BJ (cell line): ENCODE measurements at regions not wholly inside any gene's neighbourhood (a gene's known extent, or its start where the extent isn't known, plus 50 kb on each side); places are given as distances from the start of the nearest gene placed in this dataset.

ENCODE experiments used
- CTCF ChIA-PET: fragments of 350-600 bp; formaldehyde crosslinking; extraction: SDS; loops from one replicate; lab custom pipeline; 2021; ENCODE audit warnings: antibody characterized with exemption, inconsistent platforms; lab: Yijun Ruan, JAX
- POLR2A ChIA-PET: fragments of 300-600 bp; sonication (Branson Sonifier 250); formaldehyde crosslinking; extraction: SDS; loops from one replicate; lab custom pipeline; 2021; ENCODE audit warnings: antibody characterized with exemption; lab: Charles Lee
- DNase-seq: peaks from one replicate; pipeline ENCODE4 v3.0.0-alpha.2; 2011; ENCODE audit warnings: low read depth
- H3K27me3 ChIP-seq: 2 replicates; pipeline ENCODE4 v1.6.0; 2011; ENCODE audit warnings: low read length; ENCODE audit not compliant: control insufficient read depth, insufficient read depth
- H3K36me3 ChIP-seq: 2 replicates; pipeline ENCODE4 v1.5.1; 2011; ENCODE audit warnings: low read length; ENCODE audit not compliant: control insufficient read depth, insufficient read depth
- H3K4me3 ChIP-seq: 2 replicates; pipeline ENCODE4 v1.5.1; 2011; ENCODE audit warnings: low read depth, mild to moderate bottlenecking, control low read depth, low read length
- TF ChIP-seq, protein P1 (sequence below): IDR thresholded peaks from 2 replicates; pipeline ENCODE4 v1.5.1; 2011; ENCODE audit warnings: low read depth, mild to moderate bottlenecking, control low read depth, inconsistent platforms, low read length, moderate library complexity; ENCODE audit not compliant: insufficient read depth

GRCh38 chr10:14450041-14450491 lies 119.3 kb upstream of the FRMD4A start:
- TF ChIP-seq, protein P1, sequence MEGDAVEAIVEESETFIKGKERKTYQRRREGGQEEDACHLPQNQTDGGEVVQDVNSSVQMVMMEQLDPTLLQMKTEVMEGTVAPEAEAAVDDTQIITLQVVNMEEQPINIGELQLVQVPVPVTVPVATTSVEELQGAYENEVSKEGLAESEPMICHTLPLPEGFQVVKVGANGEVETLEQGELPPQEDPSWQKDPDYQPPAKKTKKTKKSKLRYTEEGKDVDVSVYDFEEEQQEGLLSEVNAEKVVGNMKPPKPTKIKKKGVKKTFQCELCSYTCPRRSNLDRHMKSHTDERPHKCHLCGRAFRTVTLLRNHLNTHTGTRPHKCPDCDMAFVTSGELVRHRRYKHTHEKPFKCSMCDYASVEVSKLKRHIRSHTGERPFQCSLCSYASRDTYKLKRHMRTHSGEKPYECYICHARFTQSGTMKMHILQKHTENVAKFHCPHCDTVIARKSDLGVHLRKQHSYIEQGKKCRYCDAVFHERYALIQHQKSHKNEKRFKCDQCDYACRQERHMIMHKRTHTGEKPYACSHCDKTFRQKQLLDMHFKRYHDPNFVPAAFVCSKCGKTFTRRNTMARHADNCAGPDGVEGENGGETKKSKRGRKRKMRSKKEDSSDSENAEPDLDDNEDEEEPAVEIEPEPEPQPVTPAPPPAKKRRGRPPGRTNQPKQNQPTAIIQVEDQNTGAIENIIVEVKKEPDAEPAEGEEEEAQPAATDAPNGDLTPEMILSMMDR: no peak
- no peak for DNase-seq
- POLR2A ChIA-PET: no interaction called here

GRCh38 chr10:14449293-14449815 lies 118.6 kb upstream of the FRMD4A start:
- Histone ChIP-seq H3K36me3 (no peaks in the 10 kb centered on the region), H3K4me3 (no peak overlapping the region), H3K27me3 (peaks cover 3% of the 10 kb centered on the region)
- ChIA-PET CTCF (no interaction called here), POLR2A (no interaction called here)
- TF ChIP-seq, protein P1: no peak
- no peak for DNase-seq

More at GRCh38 chr10:14450041-14450491, 119.3 kb upstream of the FRMD4A start:
- peaks cover 3% of the 10 kb centered on the region for H3K27me3 ChIP-seq
- H3K36me3 ChIP-seq: no peaks in the 10 kb centered on the region
- H3K4me3 ChIP-seq: no peak overlapping the region
- CTCF ChIA-PET: no interaction called here

DNA sequence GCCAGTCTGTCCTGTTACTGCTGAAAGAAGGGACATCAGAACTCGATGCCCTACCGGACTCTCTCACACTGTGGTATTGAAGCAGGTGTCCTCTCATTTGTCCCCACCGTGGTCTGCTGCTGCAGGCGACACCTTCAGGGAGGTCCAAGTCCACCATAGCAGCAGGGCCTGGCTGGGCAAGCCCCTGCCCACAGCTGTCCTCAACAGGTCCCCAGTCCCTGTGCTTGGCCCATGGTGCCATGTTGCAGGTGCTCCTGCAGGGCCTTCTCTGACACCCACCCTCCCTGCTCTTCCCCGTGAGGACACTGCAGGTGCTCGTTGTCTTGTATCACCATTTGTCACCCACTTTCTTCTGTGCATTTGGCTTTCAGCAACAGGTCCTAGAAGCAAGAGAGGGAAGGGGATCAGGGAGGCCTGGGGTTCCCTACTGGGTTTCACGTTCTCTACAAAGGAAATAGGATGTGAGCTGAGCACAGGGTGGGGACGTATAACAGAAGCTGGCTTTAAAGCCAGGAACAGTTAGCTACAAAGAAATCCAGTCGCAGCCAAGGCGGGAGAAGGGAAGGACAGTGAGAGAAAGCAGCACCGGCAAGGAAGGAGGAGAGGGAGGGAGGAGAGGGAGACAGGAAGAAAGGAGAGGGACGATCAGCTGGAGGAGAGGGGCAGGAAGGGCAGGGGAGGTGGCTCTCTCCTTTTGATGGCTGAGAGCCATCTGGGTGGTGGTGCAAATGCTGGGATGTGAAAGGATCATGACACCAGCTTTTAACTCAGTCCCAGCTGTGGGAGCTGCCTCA lies 117.7 kb upstream of the FRMD4A start:
- Histone ChIP-seq H3K27me3 (peaks cover 3% of the 10 kb centered on the region), H3K4me3 (no peak overlapping the region), H3K36me3 (no peaks in the 10 kb centered on the region)
- ChIA-PET POLR2A (no interaction called here), CTCF (interaction anchor here (1.1 kb wide), 1 partner anchor 9 kb away, joined by 3 read pairs; no protein-coding TSS in a partner anchor)
- DNase-seq: no peak
- TF ChIP-seq, protein P1: no peak

DNA sequence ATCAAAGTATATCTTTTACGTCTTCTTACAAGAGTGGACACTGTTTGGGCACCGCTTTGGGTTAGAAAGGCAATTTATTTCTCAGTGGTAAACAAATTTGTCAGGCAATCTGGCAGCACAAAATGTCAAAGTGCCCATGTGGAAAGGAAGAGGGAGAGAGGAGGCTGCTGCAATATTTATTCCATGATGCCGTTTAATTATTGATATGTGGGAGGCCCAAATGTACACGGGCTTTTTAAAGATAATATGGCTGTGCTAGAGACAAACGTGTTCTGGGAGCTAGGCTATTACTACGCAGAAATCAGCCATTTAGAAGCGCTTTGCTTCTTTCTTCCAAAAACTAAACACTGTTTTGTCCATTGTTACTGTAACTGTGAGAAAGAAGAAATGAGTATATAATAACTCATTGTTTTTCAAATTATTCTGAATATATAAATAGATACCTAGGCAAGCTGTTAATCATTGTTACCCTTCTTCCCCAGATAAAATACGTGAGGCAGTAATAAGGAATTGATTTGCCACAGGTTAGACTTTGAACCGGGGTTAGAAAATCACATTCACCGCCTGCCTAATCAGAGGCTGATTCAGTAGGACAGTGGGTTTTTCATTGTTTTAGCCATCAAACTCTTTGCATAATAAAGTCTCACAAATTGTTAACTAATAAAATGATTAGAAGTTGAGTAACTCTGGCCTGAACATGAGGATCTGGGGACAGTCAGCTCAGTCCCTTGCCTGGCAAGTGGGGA lies 116.5 kb upstream of the FRMD4A start:
- H3K36me3 ChIP-seq: no peaks in the 10 kb centered on the region
- CTCF ChIA-PET: interaction anchor here (1.1 kb wide), 1 partner anchor 11 kb away, joined by 3 read pairs; no protein-coding TSS in a partner anchor
- DNase-seq: no peak

More for the DNA sequence above, 116.5 kb upstream of the FRMD4A start:
- Histone ChIP-seq H3K4me3 (no peak overlapping the region), H3K27me3 (no peaks in the 10 kb centered on the region)
- TF ChIP-seq, protein P1: no peak
- POLR2A ChIA-PET: interaction anchor here (0.6 kb wide), 1 partner anchor 16 kb away, joined by 3 read pairs; no protein-coding TSS in a partner anchor
